ENCODE measurements at regions not wholly inside any gene's neighbourhood (a gene's known extent, or its start where the extent isn't known, plus 50 kb on each side); places are given as distances from the start of the nearest gene placed in this dataset.

- DNase-seq, result no peak
Observed at GRCh38 chrX:109843963-109844751, 111.1 kb upstream of the ACSL4 start.

- no peak for DNase-seq
Observed at GRCh38 chrX:109844986-109845385, 111.9 kb upstream of the ACSL4 start.

- DNase-seq, result no peak
Observed at GRCh38 chrX:109845996-109846395, 112.9 kb upstream of the ACSL4 start.

GRCh38 chrX:109847257-109848187 lies 114.5 kb upstream of the ACSL4 start:
- DNase-seq, result no peak

- DNase-seq, result no peak
Observed at GRCh38 chrX:109848461-109849050, 115.5 kb upstream of the ACSL4 start.

- DNase-seq, result no peak
Observed at GRCh38 chrX:109854096-109854495, 121.0 kb upstream of the ACSL4 start.

GRCh38 chrX:109855501-109855900 lies 122.4 kb upstream of the ACSL4 start:
- no peak for DNase-seq

GRCh38 chrX:109856974-109857373 lies 123.9 kb upstream of the ACSL4 start:
- peak; percentile 33 for DNase-seq

GRCh38 chrX:109857584-109858228 lies 124.6 kb upstream of the ACSL4 start:
- DNase-seq, result no peak

GRCh38 chrX:109858602-109859341 lies 125.7 kb upstream of the ACSL4 start:
- no peak for DNase-seq

GRCh38 chrX:109859651-109860050 lies 126.6 kb upstream of the ACSL4 start:
- no peak for DNase-seq

GRCh38 chrX:109862433-109862832 lies 129.4 kb upstream of the ACSL4 start:
- no peak for DNase-seq

GRCh38 chrX:109863811-109864210 lies 130.8 kb upstream of the ACSL4 start:
- no peak for DNase-seq

GRCh38 chrX:109871121-109871888 lies 131.6 kb upstream of the TMEM164 start:
- DNase-seq, result no peak

- no peak for DNase-seq
Observed at GRCh38 chrX:109872021-109872732, 130.7 kb upstream of the TMEM164 start.

GRCh38 chrX:109873574-109873973 lies 129.3 kb upstream of the TMEM164 start:
- no peak for DNase-seq

GRCh38 chrX:109873983-109874382 lies 128.9 kb upstream of the TMEM164 start:
- no peak for DNase-seq

- no peak for DNase-seq
Observed at GRCh38 chrX:109874548-109874947, 128.4 kb upstream of the TMEM164 start.

- no peak for DNase-seq
Observed at GRCh38 chrX:109875831-109876230, 127.1 kb upstream of the TMEM164 start.

- DNase-seq, result no peak
Observed at GRCh38 chrX:109878236-109878635, 124.7 kb upstream of the TMEM164 start.

GRCh38 chrX:109879991-109880390 lies 122.9 kb upstream of the TMEM164 start:
- DNase-seq, result no peak

Data from NCI-H1092 treated with DMSO at 0.1 percent for 48 hours (cell line).